ENCODE measurements at regions not wholly inside any gene's neighbourhood (a gene's known extent, or its start where the extent isn't known, plus 50 kb on each side); places are given as distances from the start of the nearest gene placed in this dataset.
A peak's percentile ranks its signal among the peaks of the same experiment; 100 is the strongest.

GRCh38 chr3:65169961-65170360, 482.2 kb upstream of the ADAMTS9 start:
- H3K4me1 ChIP-seq = peaks cover 0 to 9% of the 10 kb centered on the region in 2 donors
- H3K9me3 ChIP-seq = no peaks in the 10 kb centered on the region
- no peak for ATAC-seq
- no peak for DNase-seq
- H3K36me3 ChIP-seq = no peaks in the 10 kb centered on the region
- H3K27ac ChIP-seq = peak overlapping the region in 1 of 2 donors; percentile 41
- TF ChIP-seq CTCF (IDR thresholded peaks at IDR 0.05) = no peak
- no peak overlapping the region for H3K4me3 ChIP-seq
- no peaks in the 10 kb centered on the region for H3K27me3 ChIP-seq
- intact Hi-C loops (cut with DNase I) = loop anchor here in 1 of 2 donors (10.0 kb wide), 1 partner anchor 485 kb away; the partner anchor contains the start of gene ADAMTS9

- Histone ChIP-seq H3K36me3 (no peaks in the 10 kb centered on the region), H3K4me1 (peaks cover 0 to 9% of the 10 kb centered on the region in 2 donors), H3K27ac (peak overlapping the region in 1 of 2 donors; percentile 40), H3K27me3 (no peaks in the 10 kb centered on the region), H3K4me3 (no peak overlapping the region), H3K9me3 (no peaks in the 10 kb centered on the region)
- DNase-seq = no peak
- ATAC-seq = no peak
- intact Hi-C loops (cut with DNase I) = loop anchor here in 1 of 2 donors (10.0 kb wide), 1 partner anchor 484 kb away; the partner anchor contains the start of gene ADAMTS9
- TF ChIP-seq CTCF (IDR thresholded peaks at IDR 0.05) = no peak
These were observed 480.7 kb upstream of the ADAMTS9 start for GRCh38 chr3:65168547-65168946.

GRCh38 chr3:65166531-65166930, 478.7 kb upstream of the ADAMTS9 start:
- Histone ChIP-seq H3K27ac (no peak overlapping the region), H3K9me3 (no peaks in the 10 kb centered on the region), H3K4me1 (peaks cover 0 to 9% of the 10 kb centered on the region in 2 donors), H3K27me3 (no peaks in the 10 kb centered on the region), H3K4me3 (no peak overlapping the region), H3K36me3 (no peaks in the 10 kb centered on the region)
- ATAC-seq = no peak
- no peak for TF ChIP-seq CTCF (IDR thresholded peaks at IDR 0.05)
- no peak for DNase-seq
- intact Hi-C loops (cut with DNase I) = loop anchor here in 1 of 2 donors (10.0 kb wide), 1 partner anchor 482 kb away; the partner anchor contains the start of gene ADAMTS9

- TF ChIP-seq CTCF (IDR thresholded peaks at IDR 0.05) = no peak
- H3K36me3 ChIP-seq = no peaks in the 10 kb centered on the region
- no peaks in the 10 kb centered on the region for H3K4me1 ChIP-seq
- no peak overlapping the region for H3K27ac ChIP-seq
- DNase-seq (no peak), ATAC-seq (no peak)
- peaks cover 0 to 2% of the 10 kb centered on the region in 2 donors for H3K9me3 ChIP-seq
- intact Hi-C loops (cut with DNase I) = no loop called here
- H3K4me3 ChIP-seq = no peak overlapping the region
- no peaks in the 10 kb centered on the region for H3K27me3 ChIP-seq
These were observed 470.2 kb upstream of the ADAMTS9 start for GRCh38 chr3:65158023-65158422.

GRCh38 chr3:65153850-65154512, 466.2 kb upstream of the ADAMTS9 start:
- H3K4me1 ChIP-seq = no peaks in the 10 kb centered on the region
- H3K27me3 ChIP-seq = no peaks in the 10 kb centered on the region
- DNase-seq = no peak
- peaks cover 0 to 2% of the 10 kb centered on the region in 2 donors for H3K9me3 ChIP-seq
- no peak overlapping the region for H3K4me3 ChIP-seq
- no peak for TF ChIP-seq CTCF (IDR thresholded peaks at IDR 0.05)
- no peak overlapping the region for H3K27ac ChIP-seq
- H3K36me3 ChIP-seq = no peaks in the 10 kb centered on the region
- intact Hi-C loops (cut with DNase I) = no loop called here
- no peak for ATAC-seq
